Uterus (tissue), 2 donors: ENCODE measurements at regions not wholly inside any gene's neighbourhood (a gene's known extent, or its start where the extent isn't known, plus 50 kb on each side); places are given as distances from the start of the nearest gene placed in this dataset.

Experiments used
- POLR2A ChIP-seq, 2 donors: fragments of 450-650 bp; IDR thresholded peaks; one replicate each; pipeline ENCODE4 v1.6.1; 2016; ENCODE audit warnings: antibody characterized with exemption in 2 of 2, mild to moderate bottlenecking in 1 of 2, moderate library complexity in 1 of 2
- TF ChIP-seq, protein P1 (sequence below), 4 experiments: fragments of 200-600 bp in 2 of 4; fragments of 450-650 bp in 2 of 4; sonication (generic) in 2 of 4; IDR thresholded peaks; one replicate each; pipeline ENCODE4 v1.5.1; 2016 to 2019; ENCODE audit warnings: antibody characterized with exemption in 4 of 4, mild to moderate bottlenecking in 2 of 4, moderate library complexity in 1 of 4

DNA sequence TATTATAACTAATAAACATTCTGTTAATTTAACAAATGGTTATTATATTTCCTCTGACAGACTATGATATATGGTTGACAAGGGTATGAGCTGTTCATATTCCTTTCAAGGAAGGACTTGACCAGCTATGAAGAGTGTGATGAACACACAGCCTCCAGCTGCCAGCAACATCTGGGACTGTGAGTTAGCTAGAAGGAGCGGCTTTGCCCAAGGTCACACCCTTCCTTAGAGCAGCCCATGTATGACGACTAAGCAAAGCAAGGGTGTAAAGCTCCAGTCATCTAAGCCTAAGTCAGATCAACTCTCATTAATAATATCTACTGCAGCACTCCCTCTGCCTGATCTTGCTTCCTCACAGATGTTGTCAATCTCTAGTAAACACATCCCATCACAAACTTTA is 355.4 kb downstream of the PLPP3 start:
- no peak for TF ChIP-seq POLR2A (IDR thresholded peaks at IDR 0.05)
- TF ChIP-seq, protein P1, sequence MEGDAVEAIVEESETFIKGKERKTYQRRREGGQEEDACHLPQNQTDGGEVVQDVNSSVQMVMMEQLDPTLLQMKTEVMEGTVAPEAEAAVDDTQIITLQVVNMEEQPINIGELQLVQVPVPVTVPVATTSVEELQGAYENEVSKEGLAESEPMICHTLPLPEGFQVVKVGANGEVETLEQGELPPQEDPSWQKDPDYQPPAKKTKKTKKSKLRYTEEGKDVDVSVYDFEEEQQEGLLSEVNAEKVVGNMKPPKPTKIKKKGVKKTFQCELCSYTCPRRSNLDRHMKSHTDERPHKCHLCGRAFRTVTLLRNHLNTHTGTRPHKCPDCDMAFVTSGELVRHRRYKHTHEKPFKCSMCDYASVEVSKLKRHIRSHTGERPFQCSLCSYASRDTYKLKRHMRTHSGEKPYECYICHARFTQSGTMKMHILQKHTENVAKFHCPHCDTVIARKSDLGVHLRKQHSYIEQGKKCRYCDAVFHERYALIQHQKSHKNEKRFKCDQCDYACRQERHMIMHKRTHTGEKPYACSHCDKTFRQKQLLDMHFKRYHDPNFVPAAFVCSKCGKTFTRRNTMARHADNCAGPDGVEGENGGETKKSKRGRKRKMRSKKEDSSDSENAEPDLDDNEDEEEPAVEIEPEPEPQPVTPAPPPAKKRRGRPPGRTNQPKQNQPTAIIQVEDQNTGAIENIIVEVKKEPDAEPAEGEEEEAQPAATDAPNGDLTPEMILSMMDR (IDR thresholded peaks at IDR 0.05): no peak
